Urinary bladder (tissue), 3 donors: ENCODE measurements at regions not wholly inside any gene's neighbourhood (a gene's known extent, or its start where the extent isn't known, plus 50 kb on each side); places are given as distances from the start of the nearest gene placed in this dataset.
"Not testable (repeated sequence)": the region's sequence is repeated elsewhere in the genome, so short reads cannot be mapped to it uniquely, and the experiment has no call there.

Experiments
- DNase-seq: peaks from one replicate; pipeline ENCODE4 v3.0.0-alpha.2; 2015; ENCODE audit errors: extremely low spot score
- H3K27ac ChIP-seq: one replicate; pipeline ENCODE4 v1.5.1; 2013; ENCODE audit warnings: low read depth, mild to moderate bottlenecking, moderate library complexity
- H3K36me3 ChIP-seq: one replicate; pipeline ENCODE4 v1.6.1; 2013; ENCODE audit warnings: mild to moderate bottlenecking, moderate library complexity; ENCODE audit not compliant: insufficient read depth
- H3K4me1 ChIP-seq: one replicate; pipeline ENCODE4 v1.6.1; 2013; ENCODE audit warnings: mild to moderate bottlenecking, moderate library complexity; ENCODE audit not compliant: insufficient read depth
- H3K4me3 ChIP-seq: one replicate; pipeline ENCODE4 v1.5.1; 2013; ENCODE audit warnings: low read depth, low read length
- WGBS: extraction: QIAGEN DNeasy Blood & Tissue Kit; methylation state at CpG from one replicate; pipeline ENCODE4 v1.1.7; 2013; 5-methylcytosine and 5-hydroxymethylcytosine counted together
- donor health status: healthy with polysubstance abuse.
- donor health status: healthy.

DNA sequence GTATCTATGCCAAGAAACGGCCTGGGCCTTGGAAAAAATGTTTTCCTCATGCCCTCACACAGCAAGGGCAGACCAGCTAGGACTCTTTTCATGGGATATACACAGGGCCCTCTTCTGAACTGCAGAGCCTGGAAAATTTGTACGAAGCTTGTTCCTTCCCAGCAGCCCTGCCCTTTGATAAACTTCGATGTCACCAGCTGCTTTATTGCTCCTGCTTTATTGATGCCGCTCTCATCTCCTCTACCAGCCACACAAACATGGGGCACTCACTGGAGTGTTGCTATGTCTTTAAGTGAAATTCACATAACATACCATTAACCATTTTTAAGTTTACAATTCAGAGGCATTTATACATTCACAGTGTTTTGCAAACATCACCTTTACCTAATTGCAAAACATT is 197.9 kb downstream of the KTN1 start:
- no peak for DNase-seq
- Histone ChIP-seq H3K4me3 (no peak overlapping the region), H3K36me3 (no peaks in the 10 kb centered on the region), H3K27ac (no peak overlapping the region), H3K4me1 (no peaks in the 10 kb centered on the region)
- WGBS: 83% methylated on average over 4 of the region's 4 CpGs

GRCh38 chr14:55780156-55780946 is 200.3 kb downstream of the KTN1 start:
- no peak overlapping the region for H3K4me3 ChIP-seq
- 31% methylated on average over 8 of the region's 8 CpGs for WGBS
- DNase-seq: peak; percentile 45
- H3K4me1 ChIP-seq: no peaks in the 10 kb centered on the region
- H3K27ac ChIP-seq: no peak overlapping the region
- no peaks in the 10 kb centered on the region for H3K36me3 ChIP-seq

DNA sequence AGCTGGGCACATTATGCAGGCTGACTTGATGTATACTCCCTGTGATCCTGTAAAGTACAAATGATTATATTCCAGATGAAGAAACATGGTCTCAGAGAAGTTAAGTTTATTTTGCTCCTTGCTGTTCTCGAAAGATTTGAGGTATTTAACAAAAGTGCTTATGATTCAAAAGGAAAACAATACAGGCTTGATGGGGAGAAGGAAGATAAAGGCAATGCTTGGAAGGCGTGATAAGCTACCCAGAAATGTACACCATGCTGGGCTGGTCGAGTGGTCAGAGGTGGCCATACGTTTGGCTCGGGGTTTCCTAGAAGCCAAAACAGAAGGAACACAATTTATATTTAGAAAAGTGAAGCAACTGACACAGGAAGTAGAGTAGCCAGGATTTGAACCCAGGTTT is 201.0 kb downstream of the KTN1 start:
- WGBS: 86% methylated on average over 5 of the region's 5 CpGs
- Histone ChIP-seq H3K4me1 (no peaks in the 10 kb centered on the region), H3K27ac (no peak overlapping the region), H3K36me3 (no peaks in the 10 kb centered on the region), H3K4me3 (no peak overlapping the region)
- DNase-seq: no peak

GRCh38 chr14:55782166-55782565 is 202.2 kb downstream of the KTN1 start:
- no peak for DNase-seq
- Histone ChIP-seq H3K4me1 (no peaks in the 10 kb centered on the region), H3K27ac (no peak overlapping the region), H3K4me3 (no peak overlapping the region), H3K36me3 (no peaks in the 10 kb centered on the region)

- Histone ChIP-seq H3K27ac (no peak overlapping the region), H3K4me3 (no peak overlapping the region), H3K36me3 (no peaks in the 10 kb centered on the region), H3K4me1 (no peaks in the 10 kb centered on the region)
- WGBS: 66% methylated on average over 2 of the region's 2 CpGs
- DNase-seq: no peak
These were observed 209.4 kb downstream of the KTN1 start for GRCh38 chr14:55789406-55789805.

DNA sequence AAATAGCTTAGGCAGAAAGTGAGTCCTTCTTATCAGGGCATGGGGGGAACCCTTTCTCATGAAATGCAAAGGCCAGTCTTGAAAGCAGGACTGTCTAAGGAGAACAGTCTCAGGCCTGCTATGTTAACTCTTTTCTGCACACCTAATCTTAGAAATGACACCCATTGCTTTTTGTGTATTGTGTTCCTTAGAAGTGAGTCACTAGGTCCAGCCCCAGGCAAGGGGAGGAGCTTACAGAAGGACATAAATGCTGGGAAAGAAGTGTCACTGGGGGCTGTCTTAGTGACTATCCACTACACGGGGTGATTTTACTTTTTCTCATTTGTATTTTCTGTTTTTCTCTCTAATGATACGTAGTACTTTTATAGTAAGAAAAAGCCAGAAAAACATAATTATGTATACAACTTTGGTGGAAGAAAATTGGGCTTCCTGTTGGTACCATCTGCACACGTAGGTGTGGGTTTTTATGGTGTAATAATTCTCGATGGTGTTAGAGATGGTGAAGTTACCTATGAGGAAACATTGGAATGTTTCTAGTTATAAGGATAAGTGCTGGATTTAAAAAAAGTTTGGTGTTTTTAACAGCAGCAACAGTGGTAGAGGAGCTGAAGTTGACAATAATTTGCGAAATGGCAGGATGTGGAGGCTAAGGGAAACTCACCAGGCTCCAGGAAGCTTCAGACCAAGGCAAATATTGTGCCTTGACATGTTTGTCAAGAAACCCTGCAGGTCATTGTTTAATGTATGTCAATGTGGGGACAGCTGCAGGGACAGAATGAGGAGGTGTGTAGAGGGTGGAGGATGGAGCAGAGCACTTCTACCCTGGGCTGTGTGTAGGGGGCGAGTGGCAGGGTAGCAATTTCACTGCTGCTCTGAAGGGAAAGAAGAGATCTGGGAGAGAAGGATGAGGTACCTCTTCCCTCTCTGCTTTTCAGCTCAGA is 214.9 kb downstream of the KTN1 start:
- no peak for DNase-seq
- WGBS: 78% methylated on average over 6 of the region's 6 CpGs
- H3K4me3 ChIP-seq: no peak overlapping the region
- H3K36me3 ChIP-seq: no peaks in the 10 kb centered on the region
- H3K27ac ChIP-seq: no peak overlapping the region
- H3K4me1 ChIP-seq: no peaks in the 10 kb centered on the region

- H3K4me1 ChIP-seq, H3K4me3 ChIP-seq, H3K27ac ChIP-seq, H3K36me3 ChIP-seq, DNase-seq: not testable (repeated sequence)
- WGBS: 80% methylated on average over 3 of the region's 3 CpGs
These were observed 216.5 kb downstream of the KTN1 start for GRCh38 chr14:55796513-55796912.

GRCh38 chr14:55798406-55798805 is 218.4 kb downstream of the KTN1 start:
- H3K4me3 ChIP-seq: no peak overlapping the region
- DNase-seq: no peak
- no peaks in the 10 kb centered on the region for H3K36me3 ChIP-seq
- H3K4me1 ChIP-seq: no peaks in the 10 kb centered on the region
- 68% methylated on average over 3 of the region's 3 CpGs for WGBS
- H3K27ac ChIP-seq: no peak overlapping the region

- Histone ChIP-seq H3K4me1 (no peaks in the 10 kb centered on the region), H3K4me3 (no peak overlapping the region), H3K27ac (no peak overlapping the region), H3K36me3 (no peaks in the 10 kb centered on the region)
- 60% methylated on average over 3 of the region's 3 CpGs for WGBS
- no peak for DNase-seq
These were observed 219.6 kb downstream of the KTN1 start for GRCh38 chr14:55799508-55800095.

- Histone ChIP-seq H3K4me3 (no peak overlapping the region), H3K27ac (no peak overlapping the region), H3K36me3 (no peaks in the 10 kb centered on the region), H3K4me1 (no peaks in the 10 kb centered on the region)
- DNase-seq: no peak
- WGBS: 77% methylated on average over 3 of the region's 3 CpGs
These were observed 220.3 kb downstream of the KTN1 start for GRCh38 chr14:55800156-55800785.

- WGBS: 0% methylated on average over 1 of the region's 1 CpG
- Histone ChIP-seq H3K4me1 (no peaks in the 10 kb centered on the region), H3K36me3 (no peaks in the 10 kb centered on the region), H3K4me3 (no peak overlapping the region), H3K27ac (no peak overlapping the region)
- no peak for DNase-seq
These were observed 221.1 kb downstream of the KTN1 start for GRCh38 chr14:55801121-55801520.

- WGBS: 89% methylated on average over 4 of the region's 4 CpGs
These were observed 223.2 kb downstream of the KTN1 start for GRCh38 chr14:55802986-55803872.

More at GRCh38 chr14:55802986-55803872, 223.2 kb downstream of the KTN1 start:
- no peak for DNase-seq
- Histone ChIP-seq H3K27ac (no peak overlapping the region), H3K4me1 (no peaks in the 10 kb centered on the region), H3K4me3 (no peak overlapping the region), H3K36me3 (no peaks in the 10 kb centered on the region)
